GM23338 (cell line): ENCODE measurements at regions not wholly inside any gene's neighbourhood (a gene's known extent, or its start where the extent isn't known, plus 50 kb on each side); places are given as distances from the start of the nearest gene placed in this dataset.

Source experiments
- ATAC-seq: fragments of 200-7000 bp; cut with Tn5 transposase; 3 replicates; pipeline ENCODE4 v1.9.1; 2020
- DNase-seq: peaks from one replicate; pipeline ENCODE4 v3.0.0-alpha.2; 2015; ENCODE audit warnings: low spot score
- H2AFZ ChIP-seq: fragments of 200-600 bp; sonication (generic); 2 replicates; pipeline ENCODE4 v1.8.0; 2016; ENCODE audit warnings: antibody characterized with exemption, mild to moderate bottlenecking, moderate library complexity
- H3F3A ChIP-seq: fragments of 200-600 bp; sonication (generic); replicated peaks from 2 replicates; pipeline ENCODE4 v1.8.0; 2017; ENCODE audit warnings: antibody characterized with exemption, mixed run types, low read depth
- H3K27ac ChIP-seq: fragments of 200-600 bp; sonication (generic); 2 replicates; pipeline ENCODE4 v1.6.1; 2016; ENCODE audit warnings: low read depth
- H3K27me3 ChIP-seq: fragments of 200-600 bp; sonication (generic); 2 replicates; pipeline ENCODE4 v1.8.0; 2016; ENCODE audit warnings: mild to moderate bottlenecking, mixed run types, moderate library complexity; ENCODE audit not compliant: insufficient read depth
- H3K36me3 ChIP-seq: fragments of 200-600 bp; sonication (generic); 2 replicates; pipeline ENCODE4 v1.8.0; 2016; ENCODE audit warnings: mild to moderate bottlenecking; ENCODE audit not compliant: insufficient read depth
- H3K4me1 ChIP-seq: fragments of 200-600 bp; sonication (generic); 2 replicates; pipeline ENCODE4 v1.8.0; 2016; ENCODE audit warnings: mild to moderate bottlenecking, moderate library complexity; ENCODE audit not compliant: insufficient read depth
- H3K4me2 ChIP-seq: fragments of 200-600 bp; sonication (generic); 2 replicates; pipeline ENCODE4 v1.7.1; 2017; ENCODE audit warnings: mixed run types
- H3K4me3 ChIP-seq: fragments of 200-600 bp; sonication (generic); 2 replicates; pipeline ENCODE4 v1.6.1; 2016; ENCODE audit warnings: mixed run types
- H3K79me2 ChIP-seq: fragments of 200-600 bp; sonication (generic); replicated peaks from 2 replicates; pipeline ENCODE4 v1.8.0; 2017; ENCODE audit warnings: mild to moderate bottlenecking; ENCODE audit not compliant: insufficient read depth
- H3K9me2 ChIP-seq: fragments of 200-600 bp; sonication (generic); 2 replicates; pipeline ENCODE4 v1.8.0; 2017; ENCODE audit not compliant: insufficient read depth
- H4K20me1 ChIP-seq: fragments of 200-600 bp; sonication (generic); replicated peaks from 2 replicates; pipeline ENCODE4 v1.8.0; 2017; ENCODE audit warnings: mild to moderate bottlenecking; ENCODE audit not compliant: insufficient read depth
- H3K27ac Mint-ChIP-seq: 2 replicates; pipeline ENCODE4 v1.8.0; 2020; ENCODE audit warnings: inconsistent platforms, mild to moderate bottlenecking, moderate library complexity, mixed read lengths
- H3K27me3 Mint-ChIP-seq: 3 replicates; pipeline ENCODE4 v1.8.0; 2022; ENCODE audit warnings: low read depth, mild to moderate bottlenecking, moderate library complexity, mixed read lengths, inconsistent platforms; ENCODE audit not compliant: insufficient read depth, poor library complexity
- H3K36me3 Mint-ChIP-seq: 3 replicates; pipeline ENCODE4 v1.8.0; 2021; ENCODE audit warnings: low read depth, mild to moderate bottlenecking, inconsistent platforms, moderate library complexity, mixed read lengths
- H3K4me1 Mint-ChIP-seq: 3 replicates; pipeline ENCODE4 v1.8.0; 2020; ENCODE audit warnings: mild to moderate bottlenecking, inconsistent platforms, mixed read lengths
- H3K4me3 Mint-ChIP-seq: 3 replicates; pipeline ENCODE4 v1.8.0; 2021; ENCODE audit warnings: moderate library complexity, mild to moderate bottlenecking, inconsistent platforms, mixed read lengths
- H3K9me3 Mint-ChIP-seq: 3 replicates; pipeline ENCODE4 v1.8.0; 2020; ENCODE audit warnings: moderate library complexity, mild to moderate bottlenecking, inconsistent platforms, mixed read lengths
- CREB1 ChIP-seq: fragments of 250-450 bp; sonication (Bioruptor Pico); IDR thresholded peaks from 2 replicates; pipeline ENCODE4 v1.5.0; 2020; ENCODE audit warnings: low read depth, mild to moderate bottlenecking, moderate library complexity
- CTCF ChIP-seq, 2 experiments: fragments of 200-600 bp in 1 of 2; sonication (generic) in 1 of 2; conservative IDR thresholded peaks; 2 replicates each; pipeline versions ENCODE4 v1.5.1 to v1.6.1; 2016 to 2017; ENCODE audit warnings: antibody characterized with exemption in 2 of 2, low read depth in 2 of 2, mild to moderate bottlenecking in 2 of 2, moderate library complexity in 1 of 2
- EZH2 ChIP-seq: fragments of 200-600 bp; sonication (generic); IDR thresholded peaks from one replicate; pipeline ENCODE4 v1.8.0; 2017; ENCODE audit warnings: antibody characterized with exemption, mild to moderate bottlenecking, low read depth; ENCODE audit not compliant: unreplicated experiment
- EZH2phosphoT487 ChIP-seq: fragments of 200-600 bp; sonication (generic); IDR thresholded peaks from one replicate; pipeline ENCODE4 v1.8.1; 2018; ENCODE audit warnings: antibody characterized with exemption; ENCODE audit not compliant: unreplicated experiment
- NANOG ChIP-seq: IDR thresholded peaks from 2 replicates; pipeline ENCODE4 v1.6.1; 2016; ENCODE audit warnings: antibody characterized with exemption, borderline replicate concordance
- POLR2AphosphoS5 ChIP-seq: IDR thresholded peaks from 2 replicates; pipeline ENCODE4 v1.6.1; 2016; ENCODE audit warnings: antibody characterized with exemption, low read depth
- STAT1 ChIP-seq: IDR thresholded peaks from one replicate; pipeline ENCODE4 v1.6.1; 2016; ENCODE audit warnings: antibody characterized with exemption; ENCODE audit not compliant: unreplicated experiment
- ZNF114 ChIP-seq: fragments of 250-450 bp; sonication (Bioruptor Pico); IDR thresholded peaks from 2 replicates; pipeline ENCODE4 v1.5.0; 2020; ENCODE audit warnings: mild to moderate bottlenecking, moderate library complexity
- ZNF331 ChIP-seq: fragments of 250-450 bp; sonication (Bioruptor Pico); IDR thresholded peaks from 2 replicates; pipeline ENCODE4 v1.5.0; 2020; ENCODE audit warnings: low read depth, mild to moderate bottlenecking, moderate library complexity
- ZNF462 ChIP-seq: fragments of 250-450 bp; sonication (Bioruptor Pico); IDR thresholded peaks from 2 replicates; pipeline ENCODE4 v1.5.0; 2020; ENCODE audit warnings: mild to moderate bottlenecking, moderate library complexity
- TF ChIP-seq, protein P1 (sequence below): IDR thresholded peaks from 2 replicates; pipeline ENCODE4 v1.6.1; 2016; ENCODE audit warnings: antibody characterized with exemption

- H3K27ac Mint-ChIP-seq = no peak overlapping the region
- Histone ChIP-seq H3F3A (no peaks in the 10 kb centered on the region), H3K27me3 (no peaks in the 10 kb centered on the region), H3K4me2 (no peak overlapping the region), H4K20me1 (no peaks in the 10 kb centered on the region), H2AFZ (peak overlapping the region; percentile 6; the same call in 1 of the 2 replicates), H3K79me2 (no peaks in the 10 kb centered on the region), H3K4me3 (no peak overlapping the region), H3K4me1 (no peaks in the 10 kb centered on the region; the same call in 1 of the 2 replicates), H3K27ac (no peak overlapping the region), H3K9me2 (peaks cover 5% of the 10 kb centered on the region; the same call in 1 of the 2 replicates), H3K36me3 (no peaks in the 10 kb centered on the region)
- no peak for DNase-seq
- H3K9me3 Mint-ChIP-seq = peaks cover 9% of the 10 kb centered on the region
- H3K27me3 Mint-ChIP-seq = no peaks in the 10 kb centered on the region
- H3K4me3 Mint-ChIP-seq = no peak overlapping the region
- TF ChIP-seq STAT1 = no peak
- no peak for TF ChIP-seq EZH2
- no peak for TF ChIP-seq ZNF331
- no peak for TF ChIP-seq POLR2AphosphoS5
- no peak for TF ChIP-seq EZH2phosphoT487
- TF ChIP-seq, protein P1, sequence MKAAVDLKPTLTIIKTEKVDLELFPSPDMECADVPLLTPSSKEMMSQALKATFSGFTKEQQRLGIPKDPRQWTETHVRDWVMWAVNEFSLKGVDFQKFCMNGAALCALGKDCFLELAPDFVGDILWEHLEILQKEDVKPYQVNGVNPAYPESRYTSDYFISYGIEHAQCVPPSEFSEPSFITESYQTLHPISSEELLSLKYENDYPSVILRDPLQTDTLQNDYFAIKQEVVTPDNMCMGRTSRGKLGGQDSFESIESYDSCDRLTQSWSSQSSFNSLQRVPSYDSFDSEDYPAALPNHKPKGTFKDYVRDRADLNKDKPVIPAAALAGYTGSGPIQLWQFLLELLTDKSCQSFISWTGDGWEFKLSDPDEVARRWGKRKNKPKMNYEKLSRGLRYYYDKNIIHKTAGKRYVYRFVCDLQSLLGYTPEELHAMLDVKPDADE = no peak
- TF ChIP-seq ZNF114 (CRISPR knock-in tag) = no peak
- no peak for TF ChIP-seq CTCF (conservative IDR thresholded peaks at IDR 0.05; ENCODE audit: low read depth in 2 of 2)
- TF ChIP-seq ZNF462 (CRISPR knock-in tag) = no peak
- TF ChIP-seq CREB1 (CRISPR knock-in tag) = no peak
- TF ChIP-seq NANOG = no peak
- H3K36me3 Mint-ChIP-seq = peaks cover 12% of the 10 kb centered on the region
- no peaks in the 10 kb centered on the region; the same call in 1 of the 3 replicates for H3K4me1 Mint-ChIP-seq
- no peak for ATAC-seq
These were observed 102.0 kb upstream of the MBL2 start for GRCh38 chr10:52874581-52874980.
